NCI-H82 treated with DMSO at 0.1 percent for 48 hours (cell line): ENCODE measurements at regions not wholly inside any gene's neighbourhood (a gene's known extent, or its start where the extent isn't known, plus 50 kb on each side); places are given as distances from the start of the nearest gene placed in this dataset.

Source experiments
- DNase-seq: peaks from one replicate; lab custom pipeline; 2025; ENCODE audit not compliant: unreplicated experiment; lab: John Stamatoyannopoulos, UW

GRCh38 chr20:7057611-7058010 is 290.1 kb downstream of the BMP2 start:
- no peak for DNase-seq

DNA sequence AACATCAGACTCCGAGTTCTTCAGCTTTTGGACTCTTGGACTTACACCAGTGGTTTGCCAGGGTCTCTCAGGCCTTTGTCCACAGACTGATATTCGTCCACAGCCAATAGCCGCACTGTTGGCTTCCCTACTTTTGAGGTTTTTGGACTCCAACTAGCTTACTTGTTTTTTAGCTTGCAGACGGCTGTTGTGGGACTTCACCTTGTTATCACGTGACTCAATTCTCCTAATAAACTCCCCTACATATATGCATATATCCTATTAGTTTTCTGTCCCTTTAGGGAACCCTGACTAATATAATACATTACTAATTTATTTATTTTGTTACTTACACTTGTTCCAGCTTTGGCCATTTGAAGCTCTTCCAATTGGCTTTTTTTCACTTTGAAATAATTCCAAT is 311.3 kb downstream of the BMP2 start:
- no peak for DNase-seq

GRCh38 chr20:7080472-7080871 is 313.0 kb downstream of the BMP2 start:
- no peak for DNase-seq

DNA sequence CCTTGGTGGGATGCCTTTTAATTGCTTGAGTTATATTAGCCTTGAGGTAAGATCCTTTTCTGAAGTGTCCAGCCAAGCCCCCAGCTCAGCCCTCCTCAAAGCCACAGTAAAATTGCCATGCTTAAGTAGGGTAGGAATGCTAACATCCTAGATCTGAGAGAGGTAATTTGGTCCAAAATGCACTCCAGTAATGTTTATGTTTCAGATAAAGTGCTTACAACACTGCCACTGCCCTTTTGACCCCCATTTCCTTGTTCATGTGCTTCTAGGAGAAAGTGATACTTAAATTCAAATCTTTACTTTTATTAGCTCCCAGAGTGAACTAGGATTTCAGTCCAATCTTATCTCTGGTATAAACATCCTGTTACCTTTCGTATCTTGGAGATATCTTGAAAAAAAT is 318.0 kb downstream of the BMP2 start:
- DNase-seq, result no peak

DNA sequence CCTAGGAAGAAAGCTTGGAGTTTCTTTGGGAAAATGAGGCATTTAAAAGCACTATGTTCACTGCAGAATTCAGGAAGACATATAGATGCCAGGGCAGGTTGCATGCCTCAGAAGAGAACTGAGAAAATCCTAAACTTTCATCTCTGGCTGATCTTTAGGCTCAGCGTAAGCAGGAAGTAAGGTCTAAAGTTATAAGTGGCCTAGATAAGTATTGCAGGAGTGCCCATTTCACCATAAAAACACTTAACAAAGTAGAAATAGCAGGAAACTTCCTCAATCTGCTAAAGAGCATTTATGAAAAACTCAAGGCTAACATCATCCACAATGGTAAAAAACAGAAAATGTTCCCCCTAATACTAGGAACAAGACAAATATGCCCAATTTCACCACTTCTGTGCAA is 320.3 kb downstream of the BMP2 start:
- no peak for DNase-seq

DNA sequence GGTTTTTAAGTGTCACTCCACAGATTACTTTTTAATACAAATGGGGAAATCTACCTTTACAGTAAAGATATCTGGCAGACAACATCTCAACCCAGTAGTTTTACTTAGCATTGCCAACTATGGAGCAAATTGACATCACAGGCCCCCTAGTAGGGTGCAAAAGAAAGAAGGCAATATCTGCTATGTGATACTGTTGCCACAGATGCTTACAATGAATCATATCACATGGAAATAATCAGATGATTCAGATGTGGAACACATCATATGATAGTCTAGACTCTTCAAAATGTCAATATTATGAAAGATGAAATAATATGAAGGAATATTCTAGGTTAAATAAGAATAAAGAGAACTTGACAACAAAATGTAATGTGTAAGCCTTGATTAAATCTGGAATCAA is 322.5 kb downstream of the BMP2 start:
- DNase-seq, result no peak

- no peak for DNase-seq
Measured at GRCh38 chr20:7090811-7091210, 323.3 kb downstream of the BMP2 start.

- no peak for DNase-seq
Measured at GRCh38 chr20:7091655-7092054, 324.2 kb downstream of the BMP2 start.

DNA sequence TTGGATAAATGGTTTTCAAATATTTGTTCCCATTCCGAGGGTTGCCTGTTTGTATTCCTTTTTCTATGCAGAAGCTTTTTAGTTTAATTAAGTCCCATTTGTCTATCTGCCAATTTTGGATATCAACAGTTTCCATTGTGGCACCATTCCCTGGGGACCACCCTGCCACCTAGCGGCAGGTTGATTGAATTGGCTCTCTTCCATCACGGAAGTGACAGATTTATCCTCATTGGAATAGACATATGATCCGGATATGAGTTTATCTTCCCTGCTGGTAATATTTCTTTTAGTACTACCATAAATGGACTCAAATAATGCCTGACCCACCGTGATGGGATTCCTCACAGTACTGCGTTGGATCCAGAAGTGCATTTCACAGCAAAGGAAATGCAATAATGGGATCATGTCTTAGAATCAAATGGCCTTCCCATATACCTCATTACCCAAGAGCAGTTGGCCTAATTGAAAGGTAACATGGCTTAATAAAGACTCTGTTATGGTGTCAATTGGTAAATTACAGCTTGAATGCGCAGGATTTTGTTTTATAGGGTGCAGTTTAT is 327.0 kb downstream of the BMP2 start:
- DNase-seq, result peak; percentile 7

- DNase-seq, result no peak
Measured at GRCh38 chr20:7106910-7107309, 339.4 kb downstream of the BMP2 start.

DNA sequence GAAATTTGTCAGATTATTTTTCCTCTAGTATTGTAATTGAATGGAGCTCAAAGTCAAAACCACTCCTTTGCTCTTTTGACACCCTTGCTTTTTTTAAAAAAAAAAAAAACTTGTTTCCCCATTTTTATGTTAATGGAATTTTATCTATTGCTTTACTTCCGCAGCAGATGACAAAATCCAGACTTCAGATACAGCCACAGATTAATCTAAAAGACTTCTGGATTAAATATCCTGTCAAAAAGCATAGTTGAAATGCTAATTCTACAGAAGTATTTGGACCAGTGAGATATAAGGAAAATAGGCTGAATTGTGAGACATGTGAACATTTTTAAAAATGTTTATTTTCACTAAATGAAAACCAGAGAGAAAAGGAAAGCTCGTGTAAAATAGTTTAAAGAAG is 341.4 kb downstream of the BMP2 start:
- no peak for DNase-seq

- peak; percentile 9 for DNase-seq
Measured at GRCh38 chr20:7113577-7114466, 346.3 kb downstream of the BMP2 start.

GRCh38 chr20:7123457-7123856 is 356.0 kb downstream of the BMP2 start:
- no peak for DNase-seq

DNA sequence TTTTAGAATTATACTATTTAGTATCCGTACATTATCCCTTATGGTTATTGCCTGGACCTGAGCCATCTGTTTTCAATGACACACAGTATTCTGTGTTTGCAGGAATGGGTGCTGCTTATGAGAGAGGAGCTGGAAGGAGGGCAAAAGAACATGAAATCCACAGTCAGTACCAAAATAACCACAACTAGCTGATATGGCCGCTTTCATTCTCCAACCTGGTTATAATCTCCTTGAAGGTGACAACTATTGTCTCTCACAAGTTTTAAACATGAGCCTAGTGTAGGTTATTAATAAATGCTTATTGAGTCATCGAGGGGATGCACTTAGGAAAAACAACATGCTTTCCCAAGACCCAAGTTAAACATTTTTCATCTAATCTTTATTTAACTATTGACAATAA is 356.6 kb downstream of the BMP2 start:
- no peak for DNase-seq

- DNase-seq, result no peak
Measured at GRCh38 chr20:7136886-7137285, 369.4 kb downstream of the BMP2 start.

DNA sequence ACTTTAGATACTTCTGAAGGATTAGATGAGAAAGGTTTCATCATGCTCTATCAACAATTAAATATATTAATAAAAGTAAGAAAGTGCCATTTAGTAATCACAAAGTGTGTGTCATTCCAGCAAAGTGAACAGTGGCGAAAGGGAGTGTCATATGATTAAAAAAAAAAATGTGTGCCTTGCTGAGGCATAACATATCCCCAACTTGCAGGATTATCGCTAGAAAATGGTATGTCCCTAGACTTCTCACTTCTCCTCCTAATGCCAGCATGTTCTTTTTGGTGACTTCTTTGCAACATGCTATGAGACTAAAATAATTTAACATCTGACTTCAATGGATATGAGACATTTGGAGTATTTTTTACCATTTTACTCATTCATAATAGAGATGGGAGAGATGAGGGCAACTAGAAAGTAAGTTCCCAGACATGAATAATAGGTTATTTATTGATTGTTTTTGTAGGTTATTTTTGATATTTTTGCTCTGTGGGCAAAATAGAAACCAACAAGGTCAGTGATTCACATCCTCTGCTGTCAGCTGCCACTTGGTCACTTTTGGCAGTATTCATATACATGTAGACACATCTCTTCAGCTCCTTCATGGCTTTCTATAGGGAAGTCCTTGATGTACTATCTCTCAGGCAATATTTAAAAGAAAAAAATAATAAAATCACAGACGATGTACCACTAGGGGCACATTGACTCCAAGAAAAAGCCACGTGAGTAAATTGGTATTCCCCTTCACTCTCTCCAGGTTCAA is 370.1 kb downstream of the BMP2 start:
- DNase-seq, result no peak

- no peak for DNase-seq
Measured at GRCh38 chr20:7144464-7144863, 377.0 kb downstream of the BMP2 start.

DNA sequence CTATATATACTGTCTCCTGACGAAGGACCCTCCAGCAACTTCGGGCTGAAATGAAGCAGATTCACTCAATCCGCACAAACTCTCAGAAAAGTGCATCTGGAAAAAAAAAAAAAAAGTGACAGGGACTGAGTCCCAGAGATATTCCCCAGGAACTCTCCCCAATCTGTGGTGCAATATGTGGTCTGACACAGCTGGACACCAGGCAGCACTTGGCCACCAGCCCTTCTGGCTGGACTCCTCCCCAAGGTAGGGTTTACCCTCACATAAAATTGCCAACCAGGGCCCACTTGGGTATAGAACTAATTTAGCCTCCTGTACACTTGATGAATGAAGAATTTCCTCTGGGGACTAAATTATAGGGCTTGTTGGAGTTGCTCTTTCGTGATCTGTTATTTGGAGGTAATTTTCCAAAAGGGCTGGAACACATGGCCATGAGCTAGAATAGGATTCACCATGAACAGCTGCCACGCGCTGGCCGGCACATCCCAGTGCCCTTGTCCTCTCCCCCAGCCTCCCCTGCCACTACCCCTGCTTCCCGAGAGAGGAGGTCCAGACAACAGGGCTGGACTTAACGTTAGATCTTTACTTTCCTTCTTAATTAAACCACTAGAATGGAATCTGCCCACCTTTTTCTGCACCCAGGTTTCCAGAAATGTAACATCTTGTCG is 379.2 kb downstream of the BMP2 start:
- DNase-seq, result no peak

DNA sequence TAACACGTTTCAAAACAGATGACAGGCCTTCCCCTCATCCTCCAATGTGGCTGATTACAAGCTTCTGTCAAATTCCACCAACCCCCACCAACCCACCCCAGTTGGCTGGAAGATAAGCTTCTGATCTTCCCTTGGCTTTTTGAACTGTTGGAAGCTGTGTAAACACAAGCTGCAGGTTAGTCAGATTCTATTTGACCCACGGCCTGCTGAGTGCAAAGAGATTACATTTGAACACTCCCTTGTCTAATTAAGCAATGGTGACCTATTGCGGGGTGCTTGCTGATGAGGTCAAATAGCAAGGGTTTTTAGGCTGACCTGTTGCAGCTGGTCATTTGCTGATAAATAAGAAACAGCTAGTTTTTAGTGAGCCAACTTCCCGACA is 379.7 kb downstream of the BMP2 start:
- no peak for DNase-seq

DNA sequence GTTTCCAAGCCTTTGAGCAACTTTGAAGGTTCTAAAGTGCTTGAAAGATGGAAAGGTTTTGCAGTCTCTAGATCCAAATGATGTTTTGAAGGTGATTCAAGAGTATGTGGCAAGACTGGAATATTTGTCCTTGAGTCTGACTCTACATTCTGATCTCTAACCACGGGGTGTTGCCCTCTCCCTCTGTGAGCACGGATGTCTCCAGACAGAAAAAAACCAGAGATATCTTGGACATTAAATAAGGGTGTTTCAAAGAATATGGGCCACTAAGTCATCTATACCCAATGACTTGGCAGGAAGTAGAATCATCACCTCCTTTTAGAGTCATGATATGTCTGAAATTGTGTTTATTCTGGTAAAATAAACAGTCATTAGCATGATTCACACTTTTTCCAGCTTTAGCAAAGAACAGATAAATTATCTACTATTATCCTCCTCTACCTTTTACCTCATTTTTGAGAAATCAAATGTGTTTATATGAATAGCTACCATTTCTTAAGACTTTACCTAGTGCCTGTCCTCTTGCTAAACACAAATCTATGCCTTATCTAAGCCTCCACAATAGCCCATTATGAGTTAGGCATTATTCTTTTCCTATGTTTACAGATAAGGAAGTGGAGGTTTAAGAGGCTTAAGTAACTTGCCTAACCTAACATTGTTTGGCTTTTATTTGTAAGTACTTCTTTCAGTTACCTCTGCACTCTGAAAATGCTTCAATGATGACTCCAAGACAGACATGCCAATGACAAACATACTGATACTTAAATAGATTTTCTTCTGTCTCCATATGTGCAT is 384.4 kb downstream of the BMP2 start:
- no peak for DNase-seq

- no peak for DNase-seq
Measured at GRCh38 chr20:7155282-7155681, 387.8 kb downstream of the BMP2 start.
